GM21529 (cell line): ENCODE measurements at regions not wholly inside any gene's neighbourhood (a gene's known extent, or its start where the extent isn't known, plus 50 kb on each side); places are given as distances from the start of the nearest gene placed in this dataset.
"Not testable (repeated sequence)": the region's sequence is repeated elsewhere in the genome, so short reads cannot be mapped to it uniquely, and the experiment has no call there.

Experiments used
- ATAC-seq: cut with Tn5 transposase; IDR thresholded peaks from one replicate; pipeline ENCODE4 v1.9.1; 2021; ENCODE audit not compliant: unreplicated experiment

DNA sequence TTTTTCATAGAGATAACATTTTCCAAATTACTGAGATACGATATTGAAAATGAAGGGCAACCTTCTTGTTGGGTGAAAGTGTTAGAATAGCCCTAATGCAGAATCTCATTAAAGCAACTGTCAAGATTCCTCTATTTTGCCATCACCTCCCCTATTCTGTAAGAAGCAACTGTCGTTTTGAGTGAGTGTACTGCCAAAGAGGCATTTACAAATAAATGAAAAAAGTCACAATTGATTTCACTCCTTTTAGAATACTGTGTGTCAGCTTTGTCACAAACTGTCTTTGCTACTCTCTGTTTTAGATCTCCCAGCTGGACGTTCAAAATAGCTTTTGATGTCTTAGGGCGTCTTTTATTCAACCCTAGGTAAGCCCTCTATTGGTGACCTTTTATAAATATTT lies 322.8 kb upstream of the NAALADL2 start:
- ATAC-seq = no peak

DNA sequence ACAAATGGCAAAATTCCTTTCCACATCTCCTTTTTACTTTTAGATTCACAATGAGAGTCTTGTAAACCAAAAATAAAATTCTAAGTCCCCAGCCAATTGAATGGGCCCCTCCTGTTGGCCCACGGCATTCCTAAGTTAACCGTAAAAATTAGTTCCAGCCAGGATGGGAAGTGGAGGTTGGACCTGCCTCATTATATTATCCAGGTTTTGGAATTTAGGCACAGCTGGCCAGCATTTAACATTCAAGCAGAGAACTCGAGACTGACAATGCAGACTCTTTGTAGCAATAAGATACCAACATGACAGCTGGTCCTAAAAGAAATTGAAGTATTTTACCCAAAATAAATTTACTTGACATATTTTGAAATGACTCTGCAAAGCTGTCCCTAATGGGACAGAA lies 321.0 kb upstream of the NAALADL2 start:
- ATAC-seq = no peak

DNA sequence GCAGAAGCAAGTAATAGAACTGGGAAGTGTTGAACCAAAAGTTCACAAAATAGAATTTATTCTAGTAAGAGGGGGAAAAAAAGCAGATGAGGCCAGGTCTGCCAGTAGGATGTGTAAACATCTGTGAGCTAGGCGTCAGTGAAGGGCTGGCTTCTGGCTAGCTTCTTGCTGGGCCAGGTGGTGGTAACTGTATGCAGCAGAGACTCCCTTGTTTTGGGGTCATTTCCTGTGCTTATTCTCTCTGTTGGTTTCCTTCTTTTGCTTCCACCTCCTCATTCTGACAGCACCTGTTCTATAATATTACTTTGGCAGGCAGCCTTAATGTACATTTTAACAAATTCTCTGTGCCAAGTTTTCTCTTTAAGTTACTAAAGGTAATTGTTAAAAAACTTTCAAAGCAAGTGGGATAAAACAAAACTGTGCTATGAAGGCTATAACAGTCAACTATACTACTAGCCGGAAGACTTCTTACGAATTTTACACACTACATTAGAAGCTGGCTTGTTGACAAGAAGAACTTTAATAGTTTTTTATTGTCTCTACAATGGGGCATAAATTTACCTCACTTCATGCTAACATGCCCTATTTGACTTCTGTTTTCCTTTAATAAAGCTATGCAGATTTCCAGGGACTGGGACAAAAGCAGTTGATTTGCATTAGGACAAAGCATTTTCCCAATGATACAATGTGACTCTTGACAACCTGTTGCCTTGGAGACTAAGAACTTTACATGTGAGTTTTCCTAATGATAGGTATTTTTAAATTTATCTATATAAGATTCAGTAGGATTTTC lies 318.8 kb upstream of the NAALADL2 start:
- ATAC-seq = no peak

DNA sequence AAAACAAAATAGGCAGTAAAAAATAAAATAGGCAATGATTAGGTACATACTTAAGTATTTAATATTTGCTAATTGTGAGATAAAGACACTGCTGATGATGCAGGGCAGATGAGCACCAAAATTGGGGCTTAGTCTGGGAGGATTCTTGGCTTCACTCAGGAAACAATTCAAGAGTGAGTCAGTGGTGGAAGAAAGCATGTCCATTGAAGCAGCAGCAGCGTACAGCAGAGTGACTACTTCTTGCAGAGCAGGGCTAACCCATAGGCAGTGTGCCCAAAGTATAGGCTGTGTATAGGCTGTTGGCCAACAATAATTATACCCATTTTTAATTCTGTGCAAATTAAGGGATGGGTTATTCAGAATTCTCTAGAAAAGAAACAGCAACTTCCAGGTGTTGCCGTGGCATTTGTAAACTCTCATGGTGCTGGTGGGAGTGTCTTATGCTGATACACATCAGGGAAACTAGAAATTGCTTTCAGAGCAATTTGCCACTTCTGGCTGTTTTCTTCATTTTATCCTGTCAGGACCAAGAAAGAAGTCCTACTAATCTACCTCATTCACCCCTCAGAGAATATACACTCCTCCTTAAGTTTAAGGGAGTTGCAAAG lies 317.3 kb upstream of the NAALADL2 start:
- ATAC-seq = no peak

DNA sequence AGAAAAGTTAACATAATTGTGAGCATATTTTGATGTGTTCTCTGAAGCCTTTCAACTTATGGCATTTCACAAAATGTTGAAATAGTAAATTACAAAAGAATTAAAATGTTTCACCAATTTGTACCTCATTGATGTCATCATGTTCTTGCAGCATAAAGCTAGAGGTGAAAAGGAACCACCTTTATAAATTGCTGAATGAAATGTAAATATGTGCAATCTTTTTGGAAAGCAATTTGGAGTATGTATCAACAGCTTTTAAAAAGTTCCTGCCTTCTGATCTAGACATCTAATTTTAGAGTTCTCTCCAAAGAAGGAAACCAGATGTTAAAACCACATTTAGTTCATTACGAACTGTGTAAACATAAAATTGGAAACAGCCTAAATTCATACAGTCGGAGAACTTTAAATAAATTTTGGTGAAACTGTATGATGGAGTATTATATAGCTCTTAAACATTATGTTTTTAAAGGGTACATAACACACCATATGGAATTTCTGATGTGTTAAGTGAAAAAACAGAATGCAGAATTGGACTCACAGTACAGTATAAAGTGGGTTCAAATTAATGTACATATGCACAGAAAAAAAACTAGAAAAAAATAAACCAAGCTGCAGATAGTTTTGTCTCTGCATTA lies 311.2 kb upstream of the NAALADL2 start:
- no peak for ATAC-seq

DNA sequence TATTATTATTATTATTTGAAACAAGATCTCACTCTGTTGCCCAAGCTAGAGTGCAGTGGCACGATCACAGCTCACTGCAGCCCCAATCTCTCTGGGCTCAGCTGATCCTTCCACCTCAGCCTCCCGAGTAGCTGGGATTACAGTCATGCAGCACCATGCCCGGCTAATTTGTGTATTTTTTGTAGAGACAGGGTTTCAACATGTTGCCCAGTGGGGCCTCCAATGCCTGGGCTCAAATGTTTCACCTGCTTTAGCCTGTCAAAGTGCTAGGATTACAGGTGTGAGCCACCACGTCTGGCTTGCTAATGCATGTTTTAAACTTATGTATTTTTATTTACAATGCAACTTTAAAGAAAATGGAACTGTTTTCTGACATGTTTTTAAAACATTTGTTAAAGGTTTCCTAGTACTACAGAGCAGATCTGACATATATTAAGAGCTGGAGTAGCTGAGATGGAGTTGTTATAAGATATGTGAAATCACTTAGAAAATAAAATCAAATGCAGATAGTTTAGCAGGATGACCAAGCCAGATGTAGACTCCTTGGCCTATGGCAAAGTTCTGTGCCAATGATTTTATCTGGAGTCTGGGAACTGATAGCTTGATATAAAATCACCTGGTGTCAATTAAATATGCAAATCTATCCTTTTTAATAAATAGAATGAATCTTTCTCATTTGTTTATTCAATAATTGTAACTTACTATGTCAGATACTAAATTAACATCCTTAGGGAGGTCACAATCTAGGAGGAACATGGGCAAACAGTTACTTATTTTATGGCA lies 310.1 kb upstream of the NAALADL2 start:
- ATAC-seq = no peak

DNA sequence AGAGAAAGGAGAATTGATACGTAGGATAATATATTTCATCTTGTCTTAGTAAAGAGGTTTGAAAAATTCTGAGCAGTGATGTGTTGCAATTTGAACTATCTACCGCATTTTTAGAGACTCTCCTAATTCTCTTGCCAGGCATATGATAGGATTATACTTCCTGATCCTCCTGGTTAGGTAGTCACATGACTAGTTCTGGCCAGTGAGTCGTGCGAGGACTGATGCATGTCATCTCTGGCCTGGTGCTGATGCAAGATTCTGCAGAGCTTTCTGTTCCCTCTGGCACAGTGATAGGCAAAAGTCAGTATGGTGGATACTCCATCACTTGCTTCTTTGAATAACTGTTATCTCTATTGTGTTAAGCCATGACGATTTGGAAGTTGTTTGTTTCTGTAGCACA lies 277.6 kb upstream of the NAALADL2 start:
- ATAC-seq = no peak

DNA sequence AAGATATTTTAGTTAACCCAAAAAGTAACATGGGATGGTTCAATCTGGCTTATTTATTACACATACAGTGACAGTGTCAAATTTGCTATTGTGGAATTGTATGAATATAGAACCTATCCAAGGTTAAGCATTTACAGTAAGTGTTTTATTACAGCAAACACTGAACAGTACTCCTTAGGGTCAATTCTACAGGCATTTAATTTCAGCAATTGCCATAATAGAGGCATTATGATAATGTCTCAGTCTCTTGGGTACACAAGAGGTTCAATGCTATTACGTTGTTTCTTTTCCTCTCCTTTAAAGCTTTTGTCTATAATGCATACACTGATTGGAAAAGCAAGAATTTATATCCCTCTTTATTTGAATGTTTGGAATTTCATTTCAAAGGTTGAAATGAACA lies 275.7 kb upstream of the NAALADL2 start:
- ATAC-seq = no peak

DNA sequence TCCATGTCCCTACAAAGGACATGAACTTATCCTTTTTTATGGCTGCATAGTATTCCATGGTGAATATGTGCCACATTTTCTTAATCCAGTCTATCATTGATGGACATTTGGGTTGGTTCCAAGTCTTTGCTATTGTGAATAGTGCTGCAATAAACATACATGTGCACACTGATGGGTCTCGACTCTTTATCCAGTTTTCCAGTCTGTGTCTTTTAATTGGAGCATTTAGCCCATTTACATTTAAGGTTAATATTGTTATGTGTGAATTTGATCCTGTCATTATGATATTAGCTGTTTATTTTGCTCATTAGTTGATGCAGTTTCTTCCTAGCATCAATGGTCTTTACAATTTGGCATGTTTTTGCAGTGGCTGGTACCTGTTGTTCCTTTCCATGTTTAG lies 272.0 kb upstream of the NAALADL2 start:
- ATAC-seq = not testable (repeated sequence)

DNA sequence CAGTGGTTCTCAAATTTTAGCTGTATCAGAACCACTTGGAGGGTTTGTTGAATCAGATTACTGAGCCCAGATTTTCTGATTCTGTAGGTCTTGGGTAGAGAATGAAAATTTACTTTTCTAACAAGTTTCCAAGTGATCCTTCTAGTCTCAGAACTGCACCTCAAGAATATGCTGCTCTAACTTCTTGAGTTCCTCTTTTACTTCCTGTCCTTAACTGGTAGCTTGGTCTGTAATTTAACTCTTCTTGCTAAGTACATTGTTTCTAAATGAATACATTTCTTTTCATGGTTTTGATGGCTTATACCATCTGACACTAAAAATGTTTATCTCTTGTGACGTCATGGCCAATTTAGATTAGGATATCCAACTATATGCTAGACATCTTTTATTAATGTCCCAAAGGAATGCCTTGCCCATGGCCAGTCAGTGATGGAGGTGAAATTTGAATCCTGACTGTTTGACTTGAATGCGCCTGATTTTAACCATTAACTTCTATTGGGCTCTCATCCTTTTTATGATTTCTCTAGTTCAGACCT lies 262.6 kb upstream of the NAALADL2 start:
- ATAC-seq = no peak

DNA sequence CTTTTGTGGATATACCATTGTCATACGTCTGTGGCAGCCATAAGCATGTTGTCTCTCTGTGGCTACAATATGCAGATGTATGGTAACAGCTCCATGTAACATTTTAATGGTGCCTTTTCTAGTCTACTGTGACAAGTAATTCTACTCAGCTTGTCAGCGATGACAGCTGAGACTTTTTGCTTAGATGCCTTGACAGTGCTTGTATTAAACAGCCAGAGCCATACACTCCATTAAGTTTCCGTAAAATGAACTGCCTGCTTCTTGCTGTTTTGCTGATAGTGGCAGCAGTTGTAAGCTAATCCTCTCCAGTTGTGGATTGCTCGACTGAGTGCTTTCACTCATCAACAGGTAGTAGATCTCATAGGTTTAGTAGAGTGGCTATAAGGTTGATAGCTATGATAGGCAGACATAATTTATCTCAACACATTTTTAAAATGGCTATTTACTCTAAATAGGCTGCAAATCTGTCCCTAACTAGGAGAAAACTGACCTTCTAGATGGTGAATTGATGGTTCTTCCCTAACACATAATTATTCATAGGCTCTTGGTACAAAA lies 260.2 kb upstream of the NAALADL2 start:
- no peak for ATAC-seq

DNA sequence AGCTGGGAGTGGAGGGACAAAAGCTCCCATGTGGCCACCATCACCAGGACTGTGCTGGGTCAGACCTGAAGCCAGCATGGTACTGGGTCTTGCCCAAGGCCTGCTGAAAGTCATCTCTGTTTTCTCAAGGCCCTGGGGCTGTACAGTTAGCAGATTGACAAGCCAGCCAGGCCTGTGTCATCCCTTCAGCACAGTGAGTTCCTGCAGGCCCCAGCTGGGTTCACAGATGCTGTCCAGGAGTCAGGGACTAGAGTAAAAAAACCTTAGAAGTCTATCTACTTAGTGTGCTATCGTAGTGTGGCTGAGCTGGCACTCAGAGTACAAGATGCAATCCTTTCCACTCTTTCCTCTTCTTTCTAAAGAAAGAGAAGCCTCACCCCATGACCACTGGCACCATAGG lies 246.0 kb upstream of the NAALADL2 start:
- ATAC-seq = no peak

DNA sequence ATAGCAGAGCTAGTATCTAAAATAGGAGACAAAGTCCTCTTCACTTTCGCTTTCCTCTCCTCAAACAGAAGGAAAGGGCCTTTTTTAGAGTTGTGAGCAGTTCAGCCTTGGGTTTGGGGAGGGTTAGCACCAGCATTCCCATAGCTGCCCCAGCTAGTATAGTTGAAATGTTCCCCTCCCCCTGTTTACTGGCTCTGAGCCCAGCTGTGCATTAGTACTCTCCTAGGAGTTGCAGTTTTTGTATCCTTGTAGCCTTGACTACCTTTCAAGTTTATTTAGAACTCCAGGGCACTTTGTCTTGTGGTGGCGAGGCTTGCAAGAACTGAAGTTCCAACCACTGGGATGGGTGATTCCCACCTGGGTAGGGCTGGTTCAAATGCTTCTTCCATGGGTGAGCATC lies 245.1 kb upstream of the NAALADL2 start:
- no peak for ATAC-seq

DNA sequence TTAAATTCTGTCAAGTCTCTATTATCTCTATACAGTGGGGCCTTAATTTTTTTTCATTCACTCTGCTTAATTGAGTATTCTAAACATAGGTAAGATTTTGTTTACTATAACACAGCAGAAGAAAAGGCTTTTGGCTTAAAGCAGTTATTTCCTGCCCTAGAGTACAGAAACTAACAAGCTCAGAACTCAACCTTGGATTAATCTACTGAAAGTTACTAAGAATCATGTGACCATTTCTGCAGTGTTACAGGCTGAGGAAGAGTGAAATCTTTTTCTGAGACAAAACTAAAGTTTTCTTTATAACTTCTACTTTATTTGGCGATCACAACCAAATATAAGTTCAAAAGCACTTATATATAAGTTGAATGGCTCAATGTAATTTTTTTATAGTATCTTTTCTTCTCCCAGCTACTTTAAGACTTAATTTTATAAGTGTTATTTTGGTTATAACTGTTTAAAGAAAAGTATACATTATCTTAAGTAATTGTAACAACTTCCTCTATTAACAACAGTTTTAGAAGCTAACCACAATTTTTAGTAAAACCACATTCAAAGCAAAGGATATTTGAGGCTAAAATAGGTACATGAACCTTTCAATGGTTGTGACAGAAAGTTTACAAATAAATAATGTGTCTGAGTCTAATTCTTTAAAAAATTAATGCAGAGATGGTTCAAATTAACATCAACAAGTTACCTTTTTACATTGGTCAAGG lies 240.6 kb upstream of the NAALADL2 start:
- no peak for ATAC-seq

DNA sequence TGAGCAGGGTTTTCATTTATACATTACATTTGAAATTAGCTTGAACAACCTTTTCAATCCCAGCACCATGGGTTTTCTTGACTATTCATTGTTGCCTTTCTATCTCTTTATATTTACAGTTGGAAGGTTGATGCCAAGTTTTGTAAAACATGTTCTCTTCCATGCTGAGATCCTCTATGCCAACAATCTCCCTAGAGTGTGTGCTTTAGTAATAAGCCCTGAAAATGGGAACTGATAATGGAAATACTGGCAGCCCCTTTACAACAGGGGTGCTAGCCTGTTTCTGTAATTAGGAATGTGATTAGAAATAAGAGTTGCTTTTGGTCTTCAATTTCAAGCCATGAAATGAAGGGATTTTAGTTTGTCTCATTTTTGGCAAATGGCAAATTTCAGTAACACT lies 239.9 kb upstream of the NAALADL2 start:
- no peak for ATAC-seq

DNA sequence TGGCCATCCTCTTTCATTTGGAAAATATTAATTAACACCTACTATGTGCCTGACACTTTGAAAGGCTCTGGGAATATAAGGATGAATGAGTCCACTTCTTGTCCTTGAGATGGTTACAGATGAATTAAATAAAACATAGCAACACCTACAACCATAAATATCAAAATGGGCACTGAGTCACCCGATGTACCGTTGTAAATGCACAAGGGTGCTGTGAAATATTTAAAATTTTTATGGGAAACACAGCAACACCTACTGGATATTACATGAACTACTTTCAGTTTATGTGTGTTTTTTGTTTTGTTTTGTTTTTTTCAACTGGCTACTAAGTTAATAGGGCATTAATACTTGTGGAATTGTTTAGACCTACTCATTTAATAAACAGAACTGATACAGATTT lies 239.0 kb upstream of the NAALADL2 start:
- no peak for ATAC-seq

DNA sequence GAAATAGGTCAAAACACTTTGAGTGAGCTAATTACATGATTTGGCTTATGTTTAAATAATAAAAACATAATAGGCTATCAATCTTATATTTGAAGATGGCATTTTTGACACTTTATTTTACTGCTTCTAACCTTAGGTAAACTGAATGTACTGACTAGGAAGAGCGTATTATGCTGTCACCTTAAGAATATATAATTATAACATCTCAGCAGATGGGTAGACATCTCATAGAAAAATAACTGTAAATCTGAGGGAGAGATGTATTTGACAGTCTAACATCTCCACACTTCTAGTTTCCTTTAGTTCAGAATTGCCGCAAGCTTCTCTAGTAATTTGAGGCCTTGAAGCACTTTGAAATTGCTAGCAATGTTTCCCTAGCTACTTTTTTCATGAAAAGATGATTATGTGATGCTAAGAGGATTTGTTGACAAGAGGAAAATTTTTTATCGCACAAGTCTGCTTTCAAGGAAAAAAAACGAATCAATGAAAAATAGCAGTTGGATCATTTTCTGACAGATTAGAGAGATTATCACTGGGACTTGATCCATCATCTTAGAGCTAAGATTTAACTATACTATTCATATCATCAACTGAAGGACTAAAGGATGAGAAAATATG lies 238.2 kb upstream of the NAALADL2 start:
- ATAC-seq = no peak

DNA sequence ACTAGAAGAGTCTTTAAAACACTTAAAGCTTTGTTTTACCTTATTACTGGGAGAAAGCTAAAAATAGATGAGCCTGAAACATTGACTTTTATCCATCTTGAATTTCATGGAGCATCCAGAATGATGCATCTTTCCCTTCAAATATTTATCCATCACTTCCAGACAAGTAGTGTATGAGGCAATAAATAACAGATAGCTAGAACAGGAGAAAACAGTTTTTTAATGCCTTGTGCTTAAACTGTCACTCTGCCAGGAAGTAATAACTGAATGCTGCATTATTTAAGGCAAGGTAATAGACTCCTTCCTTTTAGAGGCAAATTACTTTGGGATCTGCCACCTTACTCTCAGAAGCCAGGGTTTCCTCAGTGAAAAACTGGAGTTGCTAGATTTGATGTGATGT lies 225.8 kb upstream of the NAALADL2 start:
- ATAC-seq = no peak

DNA sequence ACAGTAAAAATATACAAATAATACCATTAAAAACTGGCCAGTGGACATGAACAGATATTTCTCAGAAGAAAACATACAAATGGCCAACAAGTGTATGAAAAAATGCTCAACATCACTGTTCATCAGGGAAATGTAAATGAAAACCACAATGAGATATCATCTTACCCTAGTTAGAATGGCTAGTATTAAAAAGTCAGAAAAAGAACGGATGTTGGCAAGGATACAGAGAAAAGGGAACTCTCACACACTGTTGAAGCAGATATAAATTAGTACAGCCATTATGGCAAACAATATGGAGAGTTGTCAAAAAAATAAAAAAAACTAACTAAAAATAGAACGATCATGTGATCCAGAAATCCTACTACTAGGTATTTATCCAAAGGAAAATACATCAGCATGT lies 222.7 kb upstream of the NAALADL2 start:
- ATAC-seq = no peak

DNA sequence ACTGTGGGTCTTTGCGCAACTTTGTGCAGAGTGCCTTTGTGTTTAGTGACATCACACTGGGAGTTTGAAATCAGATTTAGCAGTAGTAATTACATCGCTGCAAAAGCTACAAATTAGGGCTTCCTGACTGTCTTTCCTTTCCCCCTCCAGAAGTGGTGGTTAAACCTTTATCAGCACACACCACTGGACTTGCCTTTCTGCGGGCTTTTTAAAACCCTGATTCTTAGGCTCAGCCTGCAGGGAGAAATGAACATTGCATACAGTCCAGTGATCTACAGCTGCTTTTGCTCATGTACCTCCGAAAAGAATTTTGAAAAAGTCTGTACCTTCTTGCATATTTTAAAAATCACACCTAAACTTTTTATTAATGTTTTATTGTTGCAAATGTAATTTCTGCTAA lies 219.7 kb upstream of the NAALADL2 start:
- ATAC-seq = no peak
